SH-SY5Y (cell line): ENCODE measurements at regions not wholly inside any gene's neighbourhood (a gene's known extent, or its start where the extent isn't known, plus 50 kb on each side); places are given as distances from the start of the nearest gene placed in this dataset.

Experiments
- GATA2 ChIP-seq: IDR thresholded peaks from 2 replicates; pipeline ENCODE4 v1.6.1; 2011; ENCODE audit warnings: mild to moderate bottlenecking, low read depth, low read length
- GATA3 ChIP-seq: IDR thresholded peaks from 2 replicates; pipeline ENCODE4 v1.6.1; 2011; ENCODE audit warnings: low read depth, mild to moderate bottlenecking, low read length, moderate library complexity

DNA sequence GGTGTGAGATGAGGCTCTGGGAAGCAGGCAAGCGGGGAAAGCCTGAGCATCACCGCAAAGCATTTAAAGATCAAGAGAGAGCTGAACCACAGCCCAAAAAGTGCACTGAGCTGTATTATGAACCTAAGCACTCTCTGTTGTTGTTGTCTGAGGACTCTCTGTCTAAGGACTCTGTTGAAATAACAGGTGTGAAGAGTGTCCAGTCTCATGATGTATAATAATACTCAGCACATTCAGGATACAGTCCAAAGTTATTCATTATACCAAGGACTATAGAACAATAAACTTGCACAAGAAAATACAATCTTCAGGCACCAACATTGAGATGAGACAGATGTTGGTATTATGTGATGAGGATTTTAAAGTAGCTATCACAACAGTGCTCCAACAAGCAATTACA is 71.8 kb upstream of the CTSV start:
- no peak for TF ChIP-seq GATA3
- no peak for TF ChIP-seq GATA2

DNA sequence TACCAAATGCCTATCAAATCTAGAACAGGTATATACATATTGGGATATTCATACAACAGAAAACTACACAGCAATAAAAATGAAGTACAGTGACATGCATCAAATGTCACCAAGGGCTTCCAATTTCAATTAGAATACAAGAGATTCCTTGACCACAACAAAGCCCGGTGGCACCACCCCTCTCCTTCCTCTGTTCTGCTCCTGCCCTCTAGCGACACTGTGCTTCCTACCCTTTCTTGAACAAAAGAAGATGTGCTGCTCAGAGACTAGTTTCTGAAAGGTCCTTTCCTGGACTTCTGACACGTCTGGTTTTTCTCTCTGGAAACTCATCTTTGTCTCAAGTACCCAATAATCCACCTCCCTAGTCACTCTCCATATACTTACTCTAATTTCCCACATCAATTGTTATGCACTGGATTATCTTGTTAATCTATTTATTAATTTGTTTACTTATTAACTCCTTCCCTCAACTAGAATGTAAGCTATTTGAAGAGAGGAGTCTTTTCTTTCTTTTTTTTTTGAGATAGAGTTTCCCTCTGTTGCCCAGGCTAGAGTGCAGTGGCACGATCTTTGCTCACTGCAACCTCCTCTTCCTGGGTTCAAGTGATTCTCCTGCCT is 70.4 kb upstream of the CTSV start:
- TF ChIP-seq GATA3 (no peak), GATA2 (no peak)

DNA sequence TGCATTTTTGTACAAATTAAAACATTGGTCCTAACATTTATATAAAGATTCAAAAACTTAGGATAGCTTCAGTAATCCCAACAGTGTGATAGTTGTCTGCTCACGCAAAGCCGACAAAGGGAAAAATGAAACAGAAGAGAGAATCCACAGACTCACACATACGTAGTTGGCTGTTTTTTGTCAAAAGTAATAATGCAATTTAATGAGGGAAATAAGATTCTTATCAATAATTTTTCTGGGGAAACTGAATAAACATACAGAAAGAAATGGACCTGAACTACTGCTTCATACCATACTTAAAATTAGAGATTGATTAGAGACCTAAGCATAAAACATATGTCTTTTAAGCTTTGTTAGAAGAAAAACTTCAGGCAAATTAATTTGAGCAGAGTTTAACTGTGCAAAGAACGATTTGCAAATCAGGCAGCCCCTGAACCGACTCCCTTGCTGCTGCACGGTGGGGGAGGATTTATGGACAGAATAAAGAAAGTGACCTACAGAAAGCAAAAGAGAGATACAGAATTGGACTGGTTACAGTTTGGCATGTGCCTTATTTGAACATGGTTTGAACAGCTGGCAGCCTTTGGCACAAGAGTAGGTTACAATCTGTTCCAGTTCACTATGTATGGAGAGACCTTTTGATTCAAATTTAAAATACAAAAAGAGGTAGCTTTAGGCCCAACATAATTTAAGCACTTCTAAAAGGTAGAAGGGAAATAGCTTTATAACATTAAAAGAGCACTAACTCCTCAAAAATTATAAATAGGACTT is 64.9 kb upstream of the CTSV start:
- TF ChIP-seq GATA3 (peak; percentile 81), GATA2 (peak; percentile 44)

DNA sequence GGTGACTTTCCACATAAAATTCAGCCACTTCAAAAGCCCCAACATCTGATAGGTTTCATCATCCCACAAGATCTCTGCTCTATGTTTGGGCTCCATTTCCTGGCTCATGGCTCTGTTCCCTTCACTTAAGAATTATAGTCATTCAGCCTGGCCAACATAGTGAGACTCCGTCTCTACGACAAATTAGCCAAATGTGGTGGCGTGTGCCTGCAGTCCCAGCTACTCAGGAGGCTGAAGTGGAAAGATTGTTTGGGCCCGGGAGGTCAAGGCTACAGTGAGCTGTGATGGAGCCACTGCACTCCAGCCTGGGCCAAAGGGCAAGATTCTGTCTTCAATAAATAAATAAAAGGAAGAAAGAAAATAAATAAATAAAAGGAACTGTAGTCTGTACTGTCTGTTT is 57.9 kb upstream of the CTSV start:
- TF ChIP-seq GATA3: no peak
- no peak for TF ChIP-seq GATA2
